Panc1 (cell line): ENCODE measurements at regions not wholly inside any gene's neighbourhood (a gene's known extent, or its start where the extent isn't known, plus 50 kb on each side); places are given as distances from the start of the nearest gene placed in this dataset.

Source experiments
- ATAC-seq: fragments of 200-7000 bp; cut with Tn5 transposase; 2 replicates; pipeline ENCODE4 v1.9.1; 2020; ENCODE audit warnings: mild to moderate bottlenecking, moderate library complexity
- BruUV-seq: library from RNA; stranded (reverse); fragments of 400-500 nt; replicated peaks from 2 replicates; lab custom pipeline; 2021; lab: Mats Ljungman, UMichigan
- CTCF ChIA-PET: fragments of 300-600 bp; sonication (Branson Sonifier 250); formaldehyde crosslinking; loops from one replicate; lab custom pipeline; 2022; ENCODE audit warnings: antibody characterized with exemption; lab: Charles Lee
- POLR2A ChIA-PET: fragments of 300-600 bp; sonication (Branson Sonifier 250); formaldehyde crosslinking; loops from one replicate; lab custom pipeline; 2022; ENCODE audit warnings: antibody characterized with exemption; lab: Charles Lee
- DNase-seq: peaks from one replicate; pipeline ENCODE4 v3.0.0-alpha.2; 2010; ENCODE audit warnings: low read depth, low spot score
- H3K27ac ChIP-seq: 2 replicates; pipeline ENCODE4 v1.5.1; 2011; ENCODE audit warnings: mild to moderate bottlenecking, low read length, inconsistent platforms
- H3K27me3 ChIP-seq: fragments of 200-500 bp; sonication (Bioruptor generic); 2 replicates; pipeline ENCODE4 v1.6.0; 2014; ENCODE audit warnings: low read length, inconsistent platforms; ENCODE audit not compliant: control insufficient read depth, insufficient read depth
- H3K36me3 ChIP-seq: fragments of 200-500 bp; sonication (Bioruptor generic); 2 replicates; pipeline ENCODE4 v1.5.1; 2014; ENCODE audit warnings: inconsistent platforms, mild to moderate bottlenecking, low read length, moderate library complexity; ENCODE audit not compliant: control insufficient read depth, insufficient read depth
- H3K4me1 ChIP-seq: 2 replicates; pipeline ENCODE4 v1.5.1; 2011; ENCODE audit warnings: inconsistent platforms, mild to moderate bottlenecking, low read length, moderate library complexity; ENCODE audit not compliant: control insufficient read depth, insufficient read depth
- H3K4me3 ChIP-seq, 2 experiments: 2 replicates each; pipeline ENCODE4 v1.5.1; 2011 to 2012; ENCODE audit warnings: low read depth in 2 of 2, low read length in 2 of 2, mild to moderate bottlenecking in 2 of 2, inconsistent platforms in 1 of 2, moderate library complexity in 1 of 2
- H3K9me3 ChIP-seq: fragments of 200-500 bp; sonication (Bioruptor generic); 2 replicates; pipeline ENCODE4 v1.5.1; 2014; ENCODE audit warnings: low read depth, mild to moderate bottlenecking, inconsistent platforms, low read length, moderate library complexity; ENCODE audit not compliant: control insufficient read depth, insufficient read depth
- CTCF ChIP-seq: fragments of 450-650 bp; IDR thresholded peaks from 2 replicates; pipeline ENCODE4 v1.5.1; 2017; ENCODE audit warnings: mild to moderate bottlenecking
- POLR2AphosphoS5 ChIP-seq: IDR thresholded peaks from 2 replicates; pipeline ENCODE4 v1.6.1; 2012; ENCODE audit warnings: mild to moderate bottlenecking, low read depth, low read length, moderate library complexity
- REST ChIP-seq, 2 experiments: IDR thresholded peaks; 2 replicates each; pipeline ENCODE4 v1.6.1; 2011 to 2012; ENCODE audit warnings: low read depth in 2 of 2, control low read depth in 1 of 2, low read length in 1 of 2, mild to moderate bottlenecking in 1 of 2, moderate library complexity in 1 of 2; ENCODE audit not compliant: insufficient read depth in 1 of 2
- SIN3A ChIP-seq: IDR thresholded peaks from 2 replicates; pipeline ENCODE4 v1.6.1; 2012; ENCODE audit warnings: low read depth, mild to moderate bottlenecking, low read length, moderate library complexity, borderline replicate concordance; ENCODE audit not compliant: insufficient read depth
- TCF7L2 ChIP-seq: IDR thresholded peaks from 2 replicates; pipeline ENCODE4 v1.6.1; 2011; ENCODE audit warnings: mild to moderate bottlenecking, low read depth, low read length, inconsistent platforms
- in situ Hi-C: cut with HindIII; loops from 2 replicates; pipeline ENCODE4 v1.10.0; 2016; ENCODE audit warnings: low sequenced_read_pairs, low pct_unique_long_range_greater_than_20kb
- intact Hi-C: fragments of 100-400 bp; cut with micrococcal nuclease; formaldehyde crosslinking; loops from one replicate; pipeline ENCODE4 v1.10.0; 2022; ENCODE audit not compliant: unreplicated experiment

- ATAC-seq, result no peak
- Histone ChIP-seq H3K4me1 (0 out of 2 replicates have a peak, but pooled peaks cover 4% of the 10 kb centered on the region), H3K4me3 (no peak overlapping the region), H3K27me3 (no peaks in the 10 kb centered on the region), H3K27ac (peak overlapping the region; percentile 25; the same call in 1 of the 2 replicates), H3K9me3 (no peaks in the 10 kb centered on the region), H3K36me3 (no peaks in the 10 kb centered on the region)
- no peak for DNase-seq
- intact Hi-C loops (no loop called here), in situ Hi-C loops (no loop called here)
- ChIA-PET CTCF (no interaction called here), POLR2A (interaction anchor here (0.5 kb wide), 1 partner anchor 38 kb away, joined by 3 read pairs; no protein-coding TSS in a partner anchor)
- TF ChIP-seq REST (IDR thresholded peaks at IDR 0.05; ENCODE audit: insufficient read depth in 1 of 2, low read depth in 2 of 2, low read length in 1 of 2), result no peak
- TF ChIP-seq TCF7L2, result no peak
- TF ChIP-seq SIN3A, result no peak
- TF ChIP-seq POLR2AphosphoS5, result no peak
- no peak for TF ChIP-seq CTCF
- BruUV-seq, result no TSS peak
Measured at GRCh38 chr1:185567440-185567839, 166.8 kb upstream of the HMCN1 start.

- POLR2A ChIA-PET, result interaction anchor here (0.5 kb wide), 1 partner anchor 38 kb away, joined by 3 read pairs; no protein-coding TSS in a partner anchor
- intact Hi-C loops, result no loop called here
- Histone ChIP-seq H3K36me3 (no peaks in the 10 kb centered on the region), H3K27me3 (no peaks in the 10 kb centered on the region), H3K27ac (peak overlapping the region; percentile 25; the same call in 1 of the 2 replicates), H3K4me3 (no peak overlapping the region), H3K4me1 (0 out of 2 replicates have a peak, but pooled peaks cover 4% of the 10 kb centered on the region), H3K9me3 (no peaks in the 10 kb centered on the region)
- in situ Hi-C loops, result no loop called here
- DNase-seq (no peak), ATAC-seq (peak; percentile 65)
- TF ChIP-seq TCF7L2 (no peak), POLR2AphosphoS5 (no peak), REST (IDR thresholded peaks at IDR 0.05; ENCODE audit: insufficient read depth in 1 of 2, low read depth in 2 of 2, low read length in 1 of 2) (no peak), SIN3A (no peak), CTCF (no peak)
- no TSS peak for BruUV-seq
- CTCF ChIA-PET, result interaction anchor here (0.5 kb wide), 1 partner anchor 64 kb away, joined by 4 read pairs; no protein-coding TSS in a partner anchor
Measured at GRCh38 chr1:185566995-185567394, 167.2 kb upstream of the HMCN1 start.
